OCI-LY3 (cell line): ENCODE measurements at regions not wholly inside any gene's neighbourhood (a gene's known extent, or its start where the extent isn't known, plus 50 kb on each side); places are given as distances from the start of the nearest gene placed in this dataset.

ENCODE experiments used
- H2AFZ ChIP-seq: fragments of 200-600, 300-600 bp; shearing (Covaris generic); 2 replicates; pipeline ENCODE4 v1.6.0; 2014; ENCODE audit warnings: antibody characterized with exemption, low read depth, low read length
- H3K27ac ChIP-seq: fragments of 200-600, 300-600 bp; sonication (generic); 2 replicates; pipeline ENCODE4 v1.5.1; 2014; ENCODE audit warnings: mild to moderate bottlenecking, low read length, moderate library complexity, mixed read lengths
- H3K27me3 ChIP-seq: fragments of 200-600, 300-600 bp; sonication (generic); 2 replicates; pipeline ENCODE4 v1.6.1; 2014; ENCODE audit warnings: low read depth, low read length, mixed read lengths
- H3K36me3 ChIP-seq: fragments of 200-600, 300-600 bp; sonication (generic); replicated peaks from 2 replicates; pipeline ENCODE3; 2014; ENCODE audit warnings: low read depth, low read length, mixed read lengths
- H3K4me1 ChIP-seq: fragments of 300-600, 200-600 bp; sonication (generic); 2 replicates; pipeline ENCODE4 v1.6.1; 2014; ENCODE audit warnings: low read length, mixed read lengths
- H3K4me2 ChIP-seq: fragments of 200-600, 300-600 bp; sonication (generic); 2 replicates; pipeline ENCODE4 v1.6.1; 2014; ENCODE audit warnings: low read length, mixed read lengths
- H3K4me3 ChIP-seq: fragments of 300-600, 200-600 bp; sonication (generic); 2 replicates; pipeline ENCODE4 v1.5.1; 2014; ENCODE audit warnings: antibody characterized with exemption, mild to moderate bottlenecking, low read length, moderate library complexity
- H3K79me2 ChIP-seq: fragments of 300-600, 200-600 bp; shearing (Covaris generic); 2 replicates; pipeline ENCODE4 v1.6.1; 2014; ENCODE audit warnings: mild to moderate bottlenecking, low read length, mixed read lengths
- H3K9ac ChIP-seq: fragments of 300-600, 200-600 bp; shearing (Covaris generic); 2 replicates; pipeline ENCODE4 v1.6.0; 2014; ENCODE audit warnings: mild to moderate bottlenecking, low read length, moderate library complexity
- H3K9me3 ChIP-seq: fragments of 200-600, 300-600 bp; shearing (Covaris generic); 2 replicates; pipeline ENCODE4 v1.6.1; 2014; ENCODE audit warnings: low read length, mixed read lengths; ENCODE audit not compliant: insufficient read depth
- H4K20me1 ChIP-seq: fragments of 200-600, 300-600 bp; sonication (generic); 2 replicates; pipeline ENCODE4 v1.6.1; 2016; ENCODE audit warnings: low read length, mixed read lengths; ENCODE audit not compliant: insufficient read depth
- EZH2phosphoT487 ChIP-seq: fragments of 200-600 bp; shearing (Covaris generic); IDR thresholded peaks from 2 replicates; pipeline ENCODE4 v1.6.1; 2018; ENCODE audit warnings: antibody characterized with exemption, mixed run types, low read depth
- TF ChIP-seq, protein P1 (sequence below): fragments of 200-600, 300-600 bp; sonication (generic); IDR thresholded peaks from 2 replicates; pipeline ENCODE4 v1.5.1; 2014; ENCODE audit warnings: antibody characterized with exemption, low read length, low read depth

DNA sequence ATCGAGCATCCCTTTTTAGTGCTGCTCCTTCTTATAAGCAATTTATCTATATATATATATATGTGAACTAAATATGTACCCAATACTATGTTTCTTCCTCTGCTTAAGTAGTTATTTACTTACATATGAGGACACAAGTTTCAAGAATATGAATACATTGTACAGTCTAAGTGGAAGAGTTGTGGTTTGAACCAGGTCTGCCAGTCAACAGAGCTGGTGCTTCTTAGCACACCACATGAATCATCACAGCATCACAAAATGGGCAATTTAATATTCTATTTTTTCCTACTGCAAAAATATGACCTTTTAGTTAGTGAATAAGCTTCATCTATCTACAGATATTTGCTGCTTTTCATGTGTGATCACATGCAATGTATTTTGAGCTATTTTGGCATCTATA is 64.4 kb upstream of the SPAG16 start:
- Histone ChIP-seq H3K9ac (no peak overlapping the region), H3K27me3 (no peaks in the 10 kb centered on the region), H3K4me3 (no peak overlapping the region), H4K20me1 (no peaks in the 10 kb centered on the region), H3K27ac (no peak overlapping the region), H3K9me3 (no peaks in the 10 kb centered on the region), H3K79me2 (no peaks in the 10 kb centered on the region), H3K36me3 (no peaks in the 10 kb centered on the region), H3K4me2 (no peak overlapping the region), H3K4me1 (0 out of 2 replicates have a peak, but pooled peaks cover 2% of the 10 kb centered on the region), H2AFZ (no peak overlapping the region)
- no peak for TF ChIP-seq EZH2phosphoT487
- TF ChIP-seq, protein P1, sequence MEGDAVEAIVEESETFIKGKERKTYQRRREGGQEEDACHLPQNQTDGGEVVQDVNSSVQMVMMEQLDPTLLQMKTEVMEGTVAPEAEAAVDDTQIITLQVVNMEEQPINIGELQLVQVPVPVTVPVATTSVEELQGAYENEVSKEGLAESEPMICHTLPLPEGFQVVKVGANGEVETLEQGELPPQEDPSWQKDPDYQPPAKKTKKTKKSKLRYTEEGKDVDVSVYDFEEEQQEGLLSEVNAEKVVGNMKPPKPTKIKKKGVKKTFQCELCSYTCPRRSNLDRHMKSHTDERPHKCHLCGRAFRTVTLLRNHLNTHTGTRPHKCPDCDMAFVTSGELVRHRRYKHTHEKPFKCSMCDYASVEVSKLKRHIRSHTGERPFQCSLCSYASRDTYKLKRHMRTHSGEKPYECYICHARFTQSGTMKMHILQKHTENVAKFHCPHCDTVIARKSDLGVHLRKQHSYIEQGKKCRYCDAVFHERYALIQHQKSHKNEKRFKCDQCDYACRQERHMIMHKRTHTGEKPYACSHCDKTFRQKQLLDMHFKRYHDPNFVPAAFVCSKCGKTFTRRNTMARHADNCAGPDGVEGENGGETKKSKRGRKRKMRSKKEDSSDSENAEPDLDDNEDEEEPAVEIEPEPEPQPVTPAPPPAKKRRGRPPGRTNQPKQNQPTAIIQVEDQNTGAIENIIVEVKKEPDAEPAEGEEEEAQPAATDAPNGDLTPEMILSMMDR, result no peak

DNA sequence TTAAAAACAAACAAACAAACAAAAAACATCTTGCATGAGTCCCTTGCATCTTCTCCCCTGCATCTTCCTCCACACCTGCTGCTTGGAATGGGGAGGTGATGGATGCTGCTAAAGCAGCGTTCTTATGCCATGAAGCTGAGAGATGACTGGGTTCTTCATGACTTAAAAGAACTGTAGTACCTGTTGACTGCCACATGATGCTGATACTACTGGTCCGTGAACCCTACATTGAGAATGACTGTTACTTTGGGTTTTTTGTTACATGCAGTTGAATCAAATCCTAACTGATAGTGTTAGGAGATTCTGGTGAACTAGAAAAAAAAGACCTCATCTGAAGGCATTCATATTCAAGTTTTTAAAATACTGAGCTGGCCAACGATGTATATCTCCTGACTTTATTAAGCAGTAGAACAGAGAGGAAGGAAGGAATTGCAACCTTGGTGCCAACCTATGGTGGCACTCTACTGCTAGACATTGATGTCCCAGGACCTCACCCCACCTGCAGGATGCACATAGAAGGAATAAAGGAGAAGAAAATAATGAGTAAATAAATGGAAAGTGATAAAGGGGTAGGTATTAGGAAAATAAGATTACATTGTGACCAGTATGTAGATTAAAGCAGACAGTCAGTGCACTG is 63.2 kb upstream of the SPAG16 start:
- no peaks in the 10 kb centered on the region for H3K79me2 ChIP-seq
- H3K27me3 ChIP-seq, result no peaks in the 10 kb centered on the region
- no peak for TF ChIP-seq EZH2phosphoT487
- TF ChIP-seq, protein P1, result no peak
- H3K9ac ChIP-seq, result no peak overlapping the region
- H3K4me1 ChIP-seq, result peaks cover 7% of the 10 kb centered on the region; the same call in 1 of the 2 replicates
- H3K4me3 ChIP-seq, result no peak overlapping the region
- no peaks in the 10 kb centered on the region for H4K20me1 ChIP-seq
- no peak overlapping the region for H3K4me2 ChIP-seq
- no peak overlapping the region for H3K27ac ChIP-seq
- H3K9me3 ChIP-seq, result no peaks in the 10 kb centered on the region
- no peak overlapping the region for H2AFZ ChIP-seq
- no peaks in the 10 kb centered on the region for H3K36me3 ChIP-seq

DNA sequence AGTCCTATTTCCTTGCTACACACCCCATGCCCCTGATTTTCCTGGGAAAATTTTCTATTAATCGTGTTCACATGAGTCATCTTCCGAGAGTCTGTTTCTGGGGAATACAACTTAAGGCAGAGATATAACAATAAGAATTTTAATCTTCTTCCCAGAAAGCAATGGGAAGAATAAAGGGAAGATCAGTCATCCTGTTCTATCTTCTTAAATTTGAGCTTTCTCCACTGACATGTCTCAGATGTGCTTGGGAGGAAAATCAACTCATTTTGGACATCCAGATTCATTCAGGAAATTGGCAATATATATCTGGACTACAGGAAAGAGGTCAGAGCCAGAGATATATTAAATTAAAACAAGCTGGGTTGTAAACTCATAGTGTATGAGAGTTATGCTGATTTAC is 62.3 kb upstream of the SPAG16 start:
- no peak for TF ChIP-seq EZH2phosphoT487
- TF ChIP-seq, protein P1, result no peak
- H3K4me1 ChIP-seq, result peaks cover 11% of the 10 kb centered on the region
- H3K36me3 ChIP-seq, result no peaks in the 10 kb centered on the region
- no peaks in the 10 kb centered on the region for H3K79me2 ChIP-seq
- H3K4me3 ChIP-seq, result no peak overlapping the region
- no peak overlapping the region for H2AFZ ChIP-seq
- no peaks in the 10 kb centered on the region for H3K9me3 ChIP-seq
- no peak overlapping the region for H3K9ac ChIP-seq
- H3K27ac ChIP-seq, result no peak overlapping the region
- H3K4me2 ChIP-seq, result no peak overlapping the region
- no peaks in the 10 kb centered on the region for H4K20me1 ChIP-seq
- no peaks in the 10 kb centered on the region for H3K27me3 ChIP-seq

DNA sequence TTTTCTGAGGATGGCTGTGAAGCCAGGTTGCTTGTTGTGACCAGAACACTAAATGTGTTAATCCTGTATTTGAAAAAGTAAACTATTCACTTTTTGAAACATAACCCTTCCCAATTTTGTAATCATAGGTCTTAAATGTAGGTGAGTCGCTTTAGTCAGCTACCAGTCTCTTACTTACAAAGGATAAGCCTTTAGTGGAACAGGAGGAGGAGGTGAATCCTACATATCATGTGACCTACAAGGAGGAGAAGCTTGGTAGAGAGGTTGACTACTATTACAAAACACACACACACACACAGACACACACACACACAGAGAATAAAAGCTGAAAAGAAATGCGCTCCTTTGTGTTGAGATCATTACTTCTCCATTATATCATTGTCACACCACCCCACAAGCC is 59.9 kb upstream of the SPAG16 start:
- Histone ChIP-seq H3K36me3 (no peaks in the 10 kb centered on the region), H3K79me2 (no peaks in the 10 kb centered on the region), H4K20me1 (no peaks in the 10 kb centered on the region), H3K9ac (no peak overlapping the region), H2AFZ (no peak overlapping the region), H3K4me1 (peaks cover 21% of the 10 kb centered on the region), H3K27me3 (no peaks in the 10 kb centered on the region), H3K9me3 (no peaks in the 10 kb centered on the region), H3K4me3 (no peak overlapping the region), H3K4me2 (no peak overlapping the region), H3K27ac (no peak overlapping the region)
- TF ChIP-seq, protein P1, result no peak
- no peak for TF ChIP-seq EZH2phosphoT487
